ENCODE measurements at regions not wholly inside any gene's neighbourhood (a gene's known extent, or its start where the extent isn't known, plus 50 kb on each side); places are given as distances from the start of the nearest gene placed in this dataset.

GRCh38 chr12:14126692-14127091 lies 145.3 kb upstream of the GRIN2B start:
- no peak overlapping the region for H3K4me3 ChIP-seq (ENCODE audit: low read depth, low read length)
- no peak for DNase-seq (ENCODE audit: low read depth)
- TF ChIP-seq CTCF (IDR thresholded peaks at IDR 0.05; ENCODE audit: low read depth, low read length) (no peak), MYC (IDR thresholded peaks at IDR 0.05; ENCODE audit: low read depth, low read length) (no peak), MAX (IDR thresholded peaks at IDR 0.05; ENCODE audit: low read depth, low read length) (no peak), POLR2A (IDR thresholded peaks at IDR 0.05; ENCODE audit: extremely low read depth, insufficient read length) (no peak)

- DNase-seq (ENCODE audit: low read depth) = no peak
- TF ChIP-seq POLR2A (IDR thresholded peaks at IDR 0.05; ENCODE audit: extremely low read depth, insufficient read length) = no peak
- no peak overlapping the region for H3K4me3 ChIP-seq (ENCODE audit: low read depth, low read length)
Observed at GRCh38 chr12:14129611-14130195, 148.3 kb upstream of the GRIN2B start.

- TF ChIP-seq MAX (IDR thresholded peaks at IDR 0.05; ENCODE audit: low read depth, low read length) (no peak), POLR2A (IDR thresholded peaks at IDR 0.05; ENCODE audit: extremely low read depth, insufficient read length) (no peak), CTCF (IDR thresholded peaks at IDR 0.05; ENCODE audit: low read depth, low read length) (no peak), MYC (IDR thresholded peaks at IDR 0.05; ENCODE audit: low read depth, low read length) (no peak)
- no peak overlapping the region for H3K4me3 ChIP-seq (ENCODE audit: low read depth, low read length)
- DNase-seq (ENCODE audit: low read depth) = no peak
Observed at GRCh38 chr12:14135996-14136395, 154.6 kb upstream of the GRIN2B start.

- TF ChIP-seq CTCF (IDR thresholded peaks at IDR 0.05; ENCODE audit: low read depth, low read length) (peak; percentile 43), MYC (IDR thresholded peaks at IDR 0.05; ENCODE audit: low read depth, low read length) (no peak), POLR2A (IDR thresholded peaks at IDR 0.05; ENCODE audit: extremely low read depth, insufficient read length) (no peak)
- no peak for DNase-seq (ENCODE audit: low read depth)
- H3K4me3 ChIP-seq (ENCODE audit: low read depth, low read length) = no peak overlapping the region
Observed at GRCh38 chr12:14138495-14138894, 157.1 kb upstream of the GRIN2B start.

GRCh38 chr12:14148489-14149270 lies 167.3 kb upstream of the GRIN2B start:
- no peak for TF ChIP-seq CTCF (IDR thresholded peaks at IDR 0.05; ENCODE audit: low read depth, low read length)
- TF ChIP-seq POLR2A (IDR thresholded peaks at IDR 0.05; ENCODE audit: extremely low read depth, insufficient read length) = no peak
- TF ChIP-seq MYC (IDR thresholded peaks at IDR 0.05; ENCODE audit: low read depth, low read length) = no peak
- TF ChIP-seq MAX (IDR thresholded peaks at IDR 0.05; ENCODE audit: low read depth, low read length) = no peak
- no peak for DNase-seq (ENCODE audit: low read depth)
- no peak overlapping the region for H3K4me3 ChIP-seq (ENCODE audit: low read depth, low read length)

- H3K4me3 ChIP-seq (ENCODE audit: low read depth, low read length) = no peak overlapping the region
- TF ChIP-seq MAX (IDR thresholded peaks at IDR 0.05; ENCODE audit: low read depth, low read length) (no peak), POLR2A (IDR thresholded peaks at IDR 0.05; ENCODE audit: extremely low read depth, insufficient read length) (no peak), CTCF (IDR thresholded peaks at IDR 0.05; ENCODE audit: low read depth, low read length) (no peak), MYC (IDR thresholded peaks at IDR 0.05; ENCODE audit: low read depth, low read length) (no peak)
- no peak for DNase-seq (ENCODE audit: low read depth)
Observed at GRCh38 chr12:14153803-14154202, 172.4 kb upstream of the GRIN2B start.
